MM.1S (cell line): ENCODE measurements at regions not wholly inside any gene's neighbourhood (a gene's known extent, or its start where the extent isn't known, plus 50 kb on each side); places are given as distances from the start of the nearest gene placed in this dataset.

ENCODE experiments used
- DNase-seq: peaks from one replicate; pipeline ENCODE4 v3.0.0-alpha.2; 2015
- H2AFZ ChIP-seq: fragments of 300-600 bp; sonication (generic); 2 replicates; pipeline ENCODE4 v1.6.0; 2016; ENCODE audit warnings: antibody characterized with exemption, low read length
- H3F3A ChIP-seq: fragments of 300-600 bp; sonication (generic); 2 replicates; pipeline ENCODE4 v1.6.1; 2016; ENCODE audit warnings: mild to moderate bottlenecking, antibody characterized with exemption, low read length, moderate library complexity, mixed read lengths; ENCODE audit not compliant: insufficient read depth
- H3K27ac ChIP-seq: fragments of 300-600 bp; sonication (generic); 2 replicates; pipeline ENCODE4 v1.5.1; 2016; ENCODE audit warnings: mild to moderate bottlenecking, low read length
- H3K27me3 ChIP-seq: fragments of 300-600 bp; sonication (generic); replicated peaks from 2 replicates; pipeline ENCODE4 v1.6.0; 2016; ENCODE audit warnings: low read length; ENCODE audit not compliant: insufficient read depth
- H3K36me3 ChIP-seq: fragments of 300-600 bp; sonication (generic); replicated peaks from 2 replicates; pipeline ENCODE4 v1.6.1; 2016; ENCODE audit warnings: mild to moderate bottlenecking, low read length, mixed read lengths; ENCODE audit not compliant: insufficient read depth
- H3K4me1 ChIP-seq: fragments of 300-600 bp; sonication (generic); 2 replicates; pipeline ENCODE4 v1.6.1; 2016; ENCODE audit warnings: low read length, mixed read lengths
- H3K4me2 ChIP-seq: fragments of 300-600 bp; sonication (generic); 2 replicates; pipeline ENCODE4 v1.6.0; 2016; ENCODE audit warnings: low read depth, low read length
- H3K4me3 ChIP-seq: fragments of 300-600 bp; sonication (generic); 2 replicates; pipeline ENCODE4 v1.5.1; 2016; ENCODE audit warnings: low read length, mixed read lengths
- H3K79me2 ChIP-seq: fragments of 300-600 bp; sonication (generic); 2 replicates; pipeline ENCODE4 v1.6.1; 2016; ENCODE audit warnings: mixed run types, low read length, mixed read lengths
- H3K9ac ChIP-seq: fragments of 300-600 bp; sonication (generic); 2 replicates; pipeline ENCODE4 v1.6.1; 2016; ENCODE audit warnings: low read length, mixed read lengths
- H3K9me2 ChIP-seq: fragments of 300-600 bp; sonication (generic); replicated peaks from 2 replicates; pipeline ENCODE4 v1.6.1; 2016; ENCODE audit warnings: mild to moderate bottlenecking, low read length, mixed read lengths; ENCODE audit not compliant: insufficient read depth
- H3K9me3 ChIP-seq: fragments of 300-600 bp; sonication (generic); replicated peaks from 2 replicates; pipeline ENCODE4 v1.6.1; 2016; ENCODE audit warnings: mild to moderate bottlenecking, low read length, mixed read lengths; ENCODE audit not compliant: insufficient read depth
- H4K20me1 ChIP-seq: fragments of 300-600 bp; sonication (generic); 2 replicates; pipeline ENCODE4 v1.6.1; 2016; ENCODE audit warnings: mild to moderate bottlenecking, low read length, moderate library complexity, mixed read lengths; ENCODE audit not compliant: insufficient read depth
- CTCF ChIP-seq: fragments of 300-600 bp; sonication (generic); IDR thresholded peaks from 2 replicates; pipeline ENCODE4 v1.5.1; 2016; ENCODE audit warnings: antibody characterized with exemption, low read length, mixed read lengths
- EZH2 ChIP-seq: fragments of 300-600 bp; sonication (generic); optimal IDR thresholded peaks from 2 replicates; pipeline ENCODE3; 2017; ENCODE audit warnings: low read depth, mild to moderate bottlenecking, antibody characterized with exemption, low read length, mixed read lengths
- EZH2phosphoT487 ChIP-seq: fragments of 300-600 bp; sonication (generic); IDR thresholded peaks from 2 replicates; pipeline ENCODE4 v1.6.1; 2018; ENCODE audit warnings: antibody characterized with exemption, low read length

DNA sequence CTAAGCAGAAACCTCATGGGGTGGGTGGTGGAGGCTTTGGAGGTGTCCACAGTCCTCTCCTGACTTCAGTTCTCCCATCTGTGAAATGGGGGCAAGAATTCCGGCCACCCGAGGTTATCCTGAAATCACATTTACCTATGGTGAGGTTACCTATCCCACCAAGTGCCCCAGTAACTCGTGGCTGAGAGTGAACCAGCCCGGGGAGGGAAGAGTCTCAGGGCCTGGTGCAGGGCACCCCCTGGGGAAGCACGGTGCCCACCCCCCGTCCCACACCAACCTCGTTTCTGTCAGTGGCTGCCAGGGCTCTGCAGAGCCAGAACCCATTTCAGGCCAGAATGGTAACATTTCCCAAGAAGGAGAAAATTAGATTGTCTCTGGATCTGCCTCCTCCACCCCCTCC is 83.7 kb upstream of the VSTM2B start:
- Histone ChIP-seq H3K4me1 (no peaks in the 10 kb centered on the region), H3K27ac (no peak overlapping the region), H3K9ac (no peak overlapping the region), H3K4me2 (no peak overlapping the region), H3K9me3 (no peaks in the 10 kb centered on the region), H3F3A (no peaks in the 10 kb centered on the region), H3K4me3 (no peak overlapping the region), H3K27me3 (peaks cover 5% of the 10 kb centered on the region; the same call in 1 of the 2 replicates), H4K20me1 (no peaks in the 10 kb centered on the region), H3K79me2 (no peaks in the 10 kb centered on the region), H2AFZ (no peak overlapping the region), H3K9me2 (no peaks in the 10 kb centered on the region), H3K36me3 (no peaks in the 10 kb centered on the region)
- no peak for DNase-seq
- no peak for TF ChIP-seq EZH2phosphoT487
- TF ChIP-seq CTCF: no peak
- no peak for TF ChIP-seq EZH2

GRCh38 chr19:29442910-29443309 is 82.9 kb upstream of the VSTM2B start:
- TF ChIP-seq CTCF: no peak
- no peak for TF ChIP-seq EZH2phosphoT487
- no peak for TF ChIP-seq EZH2
- peaks cover 5% of the 10 kb centered on the region; the same call in 1 of the 2 replicates for H3K27me3 ChIP-seq
- H3K4me2 ChIP-seq: no peak overlapping the region
- no peaks in the 10 kb centered on the region for H3F3A ChIP-seq
- H3K9me3 ChIP-seq: no peaks in the 10 kb centered on the region
- no peaks in the 10 kb centered on the region for H3K9me2 ChIP-seq
- no peaks in the 10 kb centered on the region for H3K4me1 ChIP-seq
- no peaks in the 10 kb centered on the region for H3K79me2 ChIP-seq
- no peak overlapping the region for H3K27ac ChIP-seq
- H2AFZ ChIP-seq: no peak overlapping the region
- H3K9ac ChIP-seq: no peak overlapping the region
- H3K4me3 ChIP-seq: no peak overlapping the region
- no peak for DNase-seq
- no peaks in the 10 kb centered on the region for H4K20me1 ChIP-seq
- H3K36me3 ChIP-seq: no peaks in the 10 kb centered on the region

- Histone ChIP-seq H3K9me3 (no peaks in the 10 kb centered on the region), H3K36me3 (no peaks in the 10 kb centered on the region), H2AFZ (no peak overlapping the region), H3K27ac (no peak overlapping the region), H3K27me3 (peaks cover 15% of the 10 kb centered on the region), H3K4me1 (no peaks in the 10 kb centered on the region), H3K9me2 (no peaks in the 10 kb centered on the region), H3F3A (no peaks in the 10 kb centered on the region), H3K9ac (no peak overlapping the region), H3K4me2 (no peak overlapping the region), H4K20me1 (no peaks in the 10 kb centered on the region), H3K79me2 (no peaks in the 10 kb centered on the region), H3K4me3 (no peak overlapping the region)
- TF ChIP-seq EZH2phosphoT487: no peak
- no peak for TF ChIP-seq CTCF
- TF ChIP-seq EZH2: no peak
- no peak for DNase-seq
Observed at GRCh38 chr19:29445246-29445645, 80.5 kb upstream of the VSTM2B start.
